T-cell (primary cell): ENCODE measurements at regions not wholly inside any gene's neighbourhood (a gene's known extent, or its start where the extent isn't known, plus 50 kb on each side); places are given as distances from the start of the nearest gene placed in this dataset.

ENCODE experiments used
- ATAC-seq, 4 experiments: fragments of 200-7000 bp in 3 of 4; fragments of 150-1000 bp in 1 of 4; cut with Tn5 transposase; replicated peaks in 1 of 4; 1 replicate in 3 of 4; 2 replicates in 1 of 4; pipeline ENCODE4 v1.10.0; 2021; ENCODE audit warnings: moderate library complexity in 3 of 4, mild to moderate bottlenecking in 2 of 4, moderate number of reproducible peaks in 1 of 4
- CTCF ChIA-PET, 2 donors: fragments of 300-600 bp; sonication (Branson Sonifier 250); formaldehyde crosslinking; loops; one replicate each; lab custom pipeline; 2022; ENCODE audit warnings: antibody characterized with exemption in 2 of 2; lab: Charles Lee
- POLR2A ChIA-PET, 2 donors: fragments of 300-600 bp; sonication (Branson Sonifier 250); formaldehyde crosslinking; loops; one replicate each; lab custom pipeline; 2022; ENCODE audit warnings: antibody characterized with exemption in 2 of 2; lab: Charles Lee
- DNase-seq, 35 experiments: peaks; one replicate each; pipeline versions ENCODE4 v3.0.0 to v3.0.0-alpha.2; 2013 to 2023
- H3K27ac ChIP-seq: one replicate; pipeline ENCODE4 v1.5.1; 2013; ENCODE audit warnings: low read length
- H3K27me3 ChIP-seq, 2 experiments: replicated peaks in 1 of 2; 1 replicate in 1 of 2; 2 replicates in 1 of 2; pipeline versions ENCODE4 v1.6.1 to v1.7.0; 2013; ENCODE audit warnings: low read length in 1 of 2, mixed read lengths in 1 of 2; ENCODE audit not compliant: control insufficient read depth in 2 of 2, insufficient read depth in 2 of 2; ENCODE audit errors: extremely low read depth in 1 of 2
- H3K36me3 ChIP-seq, 2 donors: 1 replicate in 1 of 2; 2 replicates in 1 of 2; pipeline versions ENCODE4 v1.6.1 to v1.7.0; 2013; ENCODE audit warnings: low read length in 1 of 2; ENCODE audit not compliant: control insufficient read depth in 2 of 2, insufficient read depth in 1 of 2; ENCODE audit errors: extremely low read depth in 1 of 2
- H3K4me1 ChIP-seq, 2 experiments: 1 replicate in 1 of 2; 2 replicates in 1 of 2; pipeline versions ENCODE4 v1.6.1 to v1.7.0; 2013; ENCODE audit warnings: low read length in 2 of 2, mixed read lengths in 1 of 2; ENCODE audit not compliant: insufficient read depth in 2 of 2, control insufficient read depth in 1 of 2; ENCODE audit errors: extremely low read depth in 1 of 2
- H3K4me3 ChIP-seq, 2 donors: 1 replicate in 1 of 2; 2 replicates in 1 of 2; pipeline versions ENCODE4 v1.5.1 to v1.7.0; 2013; ENCODE audit warnings: mild to moderate bottlenecking in 2 of 2, low read length in 1 of 2, moderate library complexity in 1 of 2; ENCODE audit not compliant: control insufficient read depth in 1 of 2; ENCODE audit errors: extremely low read depth in 1 of 2
- H3K9me3 ChIP-seq: 2 replicates; pipeline ENCODE4 v1.7.0; 2013
- H3K27ac Mint-ChIP-seq, 2 donors: one replicate each; pipeline ENCODE4 v1.8.0; 2020 to 2021; ENCODE audit warnings: mild to moderate bottlenecking in 2 of 2, mixed read lengths in 2 of 2
- H3K27me3 Mint-ChIP-seq, 2 donors: one replicate each; pipeline ENCODE4 v1.8.0; 2021 to 2022; ENCODE audit warnings: mixed read lengths in 2 of 2
- H3K36me3 Mint-ChIP-seq: one replicate; pipeline ENCODE4 v1.8.0; 2021; ENCODE audit warnings: mixed read lengths
- H3K4me1 Mint-ChIP-seq, 3 donors: one replicate each; pipeline ENCODE4 v1.8.0; 2020 to 2022; ENCODE audit warnings: mixed read lengths in 3 of 3, mild to moderate bottlenecking in 1 of 3
- H3K4me3 Mint-ChIP-seq, 3 donors: one replicate each; pipeline ENCODE4 v1.8.0; 2020 to 2022; ENCODE audit warnings: mild to moderate bottlenecking in 3 of 3, mixed read lengths in 3 of 3, moderate library complexity in 3 of 3
- H3K9me3 Mint-ChIP-seq, 3 donors: one replicate each; pipeline ENCODE4 v1.8.0; 2020 to 2022; ENCODE audit warnings: mixed read lengths in 3 of 3
- WGBS: methylation state at CpG from one replicate; pipeline ENCODE4 v1.1.5; 2013; ENCODE audit warnings: missing lambda C conversion rate; ENCODE audit not compliant: insufficient coverage; 5-methylcytosine and 5-hydroxymethylcytosine counted together

- CTCF ChIA-PET, result no interaction called here
Observed at GRCh38 chr6:19375613-19376012, 461.6 kb upstream of the ID4 start.

GRCh38 chr6:19377722-19378121, 459.4 kb upstream of the ID4 start:
- WGBS, result 68% methylated on average over 3 of the region's 3 CpGs
- Mint-ChIP-seq H3K9me3 (peaks cover 2 to 7% (median 4%) of the 10 kb centered on the region in 3 donors), H3K4me1 (no peaks in the 10 kb centered on the region), H3K27me3 (no peaks in the 10 kb centered on the region), H3K36me3 (no peaks in the 10 kb centered on the region), H3K4me3 (no peak overlapping the region), H3K27ac (no peak overlapping the region)
- H3K27ac ChIP-seq, result no peak overlapping the region
- ATAC-seq (no peak), DNase-seq (no peak)
- ChIA-PET CTCF (no interaction called here), POLR2A (no interaction called here)
- H3K9me3 ChIP-seq, result no peaks in the 10 kb centered on the region
- no peaks in the 10 kb centered on the region for H3K4me1 ChIP-seq
- no peaks in the 10 kb centered on the region for H3K36me3 ChIP-seq
- H3K27me3 ChIP-seq, result no peaks in the 10 kb centered on the region
- H3K4me3 ChIP-seq, result no peak overlapping the region

More at GRCh38 chr6:19375613-19376012, 461.6 kb upstream of the ID4 start:
- Mint-ChIP-seq H3K36me3 (no peaks in the 10 kb centered on the region), H3K4me1 (no peaks in the 10 kb centered on the region), H3K9me3 (peaks cover 0 to 12% (median 3%) of the 10 kb centered on the region in 3 donors), H3K4me3 (no peak overlapping the region), H3K27ac (no peak overlapping the region), H3K27me3 (no peaks in the 10 kb centered on the region)
- Histone ChIP-seq H3K27ac (no peak overlapping the region), H3K9me3 (no peaks in the 10 kb centered on the region), H3K4me1 (no peaks in the 10 kb centered on the region), H3K36me3 (no peaks in the 10 kb centered on the region), H3K27me3 (no peaks in the 10 kb centered on the region), H3K4me3 (no peak overlapping the region)
- DNase-seq (no peak), ATAC-seq (no peak)
- POLR2A ChIA-PET, result interaction anchor here in 1 of 2 donors (0.7 kb wide), 1 partner anchor 1527 kb away, joined by 4 read pairs; no protein-coding TSS in a partner anchor

- ChIA-PET CTCF (no interaction called here), POLR2A (no interaction called here)
- Histone ChIP-seq H3K27me3 (no peaks in the 10 kb centered on the region), H3K36me3 (no peaks in the 10 kb centered on the region), H3K4me3 (no peak overlapping the region), H3K27ac (no peak overlapping the region), H3K9me3 (no peaks in the 10 kb centered on the region), H3K4me1 (no peaks in the 10 kb centered on the region)
- DNase-seq (no peak), ATAC-seq (no peak)
- Mint-ChIP-seq H3K27ac (no peak overlapping the region), H3K4me1 (no peaks in the 10 kb centered on the region), H3K9me3 (peaks cover 5 to 15% (median 10%) of the 10 kb centered on the region in 3 donors), H3K4me3 (no peak overlapping the region), H3K27me3 (no peaks in the 10 kb centered on the region), H3K36me3 (no peaks in the 10 kb centered on the region)
- WGBS, result 78% methylated on average over 1 of the region's 2 CpGs
Observed at GRCh38 chr6:19380293-19380692, 456.9 kb upstream of the ID4 start.

- no peaks in the 10 kb centered on the region for H3K36me3 ChIP-seq
- Mint-ChIP-seq H3K4me3 (no peak overlapping the region), H3K4me1 (no peaks in the 10 kb centered on the region), H3K27ac (no peak overlapping the region), H3K27me3 (no peaks in the 10 kb centered on the region), H3K36me3 (no peaks in the 10 kb centered on the region), H3K9me3 (peaks cover 5 to 12% (median 7%) of the 10 kb centered on the region in 3 donors)
- no peaks in the 10 kb centered on the region for H3K27me3 ChIP-seq
- 55% methylated on average over 1 of the region's 3 CpGs for WGBS
- no peak overlapping the region for H3K4me3 ChIP-seq
- ChIA-PET CTCF (no interaction called here), POLR2A (no interaction called here)
- no peak for ATAC-seq
- H3K4me1 ChIP-seq, result no peaks in the 10 kb centered on the region
- no peak for DNase-seq
- H3K27ac ChIP-seq, result no peak overlapping the region
- H3K9me3 ChIP-seq, result no peaks in the 10 kb centered on the region
Observed at GRCh38 chr6:19382676-19383075, 454.5 kb upstream of the ID4 start.

GRCh38 chr6:19391926-19392325, 445.2 kb upstream of the ID4 start:
- Histone ChIP-seq H3K27me3 (no peaks in the 10 kb centered on the region), H3K9me3 (no peaks in the 10 kb centered on the region), H3K4me1 (no peaks in the 10 kb centered on the region), H3K36me3 (no peaks in the 10 kb centered on the region), H3K4me3 (no peak overlapping the region), H3K27ac (no peak overlapping the region)
- Mint-ChIP-seq H3K4me1 (no peaks in the 10 kb centered on the region), H3K4me3 (no peak overlapping the region), H3K27me3 (no peaks in the 10 kb centered on the region), H3K9me3 (peaks cover 9 to 26% (median 14%) of the 10 kb centered on the region in 3 donors), H3K36me3 (no peaks in the 10 kb centered on the region), H3K27ac (no peak overlapping the region)
- WGBS, result no CpG with 5 or more reads among the region's 2 CpGs
- ChIA-PET CTCF (no interaction called here), POLR2A (no interaction called here)
- no peak for ATAC-seq
- no peak for DNase-seq

- ATAC-seq (no peak), DNase-seq (no peak)
- H3K4me1 ChIP-seq, result no peaks in the 10 kb centered on the region
- Mint-ChIP-seq H3K4me1 (no peaks in the 10 kb centered on the region), H3K9me3 (peaks cover 9 to 26% (median 16%) of the 10 kb centered on the region in 3 donors), H3K36me3 (no peaks in the 10 kb centered on the region), H3K27me3 (no peaks in the 10 kb centered on the region), H3K27ac (no peak overlapping the region), H3K4me3 (no peak overlapping the region)
- H3K27me3 ChIP-seq, result no peaks in the 10 kb centered on the region
- H3K36me3 ChIP-seq, result no peaks in the 10 kb centered on the region
- H3K4me3 ChIP-seq, result no peak overlapping the region
- H3K27ac ChIP-seq, result no peak overlapping the region
- CTCF ChIA-PET, result no interaction called here
- POLR2A ChIA-PET, result no interaction called here
- H3K9me3 ChIP-seq, result no peaks in the 10 kb centered on the region
- no CpG with 5 or more reads among the region's 3 CpGs for WGBS
Observed at GRCh38 chr6:19394051-19394450, 443.1 kb upstream of the ID4 start.

- ChIA-PET POLR2A (no interaction called here), CTCF (no interaction called here)
- no peaks in the 10 kb centered on the region for H3K27me3 Mint-ChIP-seq
- 84% methylated on average over 3 of the region's 4 CpGs for WGBS
- Histone ChIP-seq H3K4me3 (no peak overlapping the region), H3K27me3 (no peaks in the 10 kb centered on the region), H3K4me1 (no peaks in the 10 kb centered on the region), H3K9me3 (no peaks in the 10 kb centered on the region), H3K36me3 (no peaks in the 10 kb centered on the region), H3K27ac (no peak overlapping the region)
- H3K36me3 Mint-ChIP-seq, result no peaks in the 10 kb centered on the region
- ATAC-seq, result no peak
- DNase-seq, result no peak
- H3K4me3 Mint-ChIP-seq, result no peak overlapping the region
- no peaks in the 10 kb centered on the region for H3K4me1 Mint-ChIP-seq
- peaks cover 11 to 28% (median 19%) of the 10 kb centered on the region in 3 donors for H3K9me3 Mint-ChIP-seq
- H3K27ac Mint-ChIP-seq, result no peak overlapping the region
Observed at GRCh38 chr6:19394687-19395086, 442.5 kb upstream of the ID4 start.
